HG03175 (cell line): ENCODE measurements at regions not wholly inside any gene's neighbourhood (a gene's known extent, or its start where the extent isn't known, plus 50 kb on each side); places are given as distances from the start of the nearest gene placed in this dataset.

Experiments used
- ATAC-seq: cut with Tn5 transposase; IDR thresholded peaks from one replicate; pipeline ENCODE4 v1.9.1; 2021; ENCODE audit warnings: mild to moderate bottlenecking, moderate library complexity; ENCODE audit not compliant: unreplicated experiment

DNA sequence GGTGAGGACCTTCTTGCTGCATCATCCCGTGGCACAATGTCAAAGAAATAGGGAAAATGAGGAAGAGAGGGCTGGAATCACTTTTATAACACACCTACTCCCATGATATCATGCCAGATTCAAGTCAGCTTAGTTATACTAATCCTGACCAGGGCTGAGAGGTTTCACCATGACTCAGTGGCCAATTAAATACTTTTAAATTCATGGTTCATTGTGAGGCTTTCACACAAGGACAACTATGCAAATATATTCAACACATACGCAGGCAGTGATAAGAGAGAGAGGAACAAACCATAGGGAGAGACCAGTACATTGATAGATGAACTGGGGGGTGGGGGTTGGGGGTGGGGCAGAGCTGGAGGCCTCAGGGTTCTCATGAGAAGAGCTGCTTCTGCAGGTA, 313.1 kb downstream of the LRFN2 start:
- ATAC-seq = no peak

DNA sequence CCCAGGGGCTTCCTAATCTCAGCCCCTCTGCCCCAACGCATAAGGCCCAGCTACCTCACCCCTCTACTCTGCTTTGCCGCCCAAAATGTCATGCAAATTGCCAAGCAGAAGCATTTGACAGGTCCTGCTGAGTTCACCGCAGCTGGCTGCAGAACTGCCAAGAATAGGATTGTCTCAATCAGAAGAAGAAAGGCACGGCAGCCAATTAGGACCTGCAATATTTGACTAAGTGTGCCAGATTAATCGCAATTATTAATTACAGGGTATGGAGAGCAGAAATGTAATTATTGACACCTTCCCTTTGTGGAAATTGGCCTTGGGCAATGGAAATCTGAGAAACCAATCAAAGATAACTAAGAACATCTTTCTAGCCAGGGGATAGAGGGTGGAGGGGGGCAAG, 318.6 kb downstream of the LRFN2 start:
- no peak for ATAC-seq

DNA sequence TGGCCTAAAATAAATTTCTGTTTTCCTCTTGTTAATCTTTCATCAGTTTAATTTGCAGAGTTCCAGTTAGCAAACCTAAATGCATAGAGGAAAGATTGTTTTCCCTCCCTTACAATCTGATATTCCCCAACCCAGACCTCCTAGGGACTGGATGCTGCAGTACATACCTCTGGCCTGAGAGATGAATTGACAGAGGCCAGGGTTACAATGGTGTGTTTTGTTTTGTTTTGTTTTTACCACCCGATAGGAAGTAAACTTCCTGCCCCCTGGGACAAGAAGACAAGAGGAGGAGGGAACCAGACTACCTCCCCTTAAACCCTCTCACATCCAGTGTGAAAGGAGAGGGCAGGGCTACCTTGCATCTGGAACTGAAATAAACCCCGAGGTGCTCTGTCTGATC, 319.0 kb downstream of the LRFN2 start:
- ATAC-seq = no peak

DNA sequence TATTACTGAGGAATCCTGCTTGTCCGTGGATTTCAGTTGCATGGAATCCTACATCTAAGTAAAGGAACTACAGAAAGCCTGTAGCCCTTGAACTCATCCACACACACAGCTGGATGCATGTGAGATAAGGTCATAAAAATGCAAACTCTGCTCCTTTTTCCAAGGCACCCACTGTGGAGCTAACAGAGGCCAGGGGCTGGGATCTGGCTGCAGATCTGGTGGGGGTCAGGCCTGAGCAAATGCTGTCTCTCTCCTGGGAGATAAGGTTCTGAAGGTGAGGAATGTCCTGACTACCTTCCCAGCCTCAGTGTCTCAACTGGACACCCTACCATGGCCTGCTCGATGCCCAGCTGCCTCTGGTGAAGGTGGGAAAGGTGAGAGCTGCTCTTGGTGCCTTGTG, 321.5 kb downstream of the LRFN2 start:
- ATAC-seq = no peak

DNA sequence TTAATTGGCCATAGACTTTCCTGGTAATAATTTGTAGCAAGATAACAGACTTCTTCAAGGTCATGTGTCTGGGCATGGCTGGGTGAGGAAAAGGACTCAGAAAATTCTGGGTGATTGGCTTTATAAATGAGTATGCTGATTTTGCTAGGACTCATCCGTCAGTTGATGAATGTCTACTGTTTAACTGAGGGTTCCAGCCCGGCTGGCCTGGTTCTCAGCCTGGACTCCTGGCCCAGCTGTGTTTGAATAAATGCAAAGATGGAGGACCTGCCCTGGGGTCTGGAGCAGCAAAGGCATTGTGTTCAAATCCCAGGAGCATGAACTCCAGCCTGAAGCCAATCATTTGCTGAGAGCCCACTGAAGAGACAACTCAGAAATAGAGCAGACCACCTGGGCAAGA, 323.2 kb downstream of the LRFN2 start:
- ATAC-seq = no peak

DNA sequence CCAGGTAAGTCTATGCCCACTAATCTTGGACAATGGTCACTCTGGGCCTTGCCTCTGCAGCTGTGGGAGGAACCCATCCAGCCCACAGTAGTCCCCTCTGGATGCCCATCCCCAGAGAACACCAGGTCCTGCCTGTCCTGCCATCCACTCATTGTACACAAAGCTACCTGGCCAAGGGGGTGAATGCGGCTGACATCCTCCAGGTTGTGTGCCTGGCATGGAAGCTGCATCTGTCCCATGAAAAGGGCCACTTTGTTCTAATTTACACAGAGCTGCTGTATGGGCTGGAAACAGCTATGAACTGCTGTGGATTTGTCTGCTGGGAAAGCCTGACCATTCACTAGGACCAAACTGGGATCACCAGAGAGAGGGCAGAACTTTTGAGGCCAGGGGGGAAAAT, 324.8 kb downstream of the LRFN2 start:
- ATAC-seq = no peak

DNA sequence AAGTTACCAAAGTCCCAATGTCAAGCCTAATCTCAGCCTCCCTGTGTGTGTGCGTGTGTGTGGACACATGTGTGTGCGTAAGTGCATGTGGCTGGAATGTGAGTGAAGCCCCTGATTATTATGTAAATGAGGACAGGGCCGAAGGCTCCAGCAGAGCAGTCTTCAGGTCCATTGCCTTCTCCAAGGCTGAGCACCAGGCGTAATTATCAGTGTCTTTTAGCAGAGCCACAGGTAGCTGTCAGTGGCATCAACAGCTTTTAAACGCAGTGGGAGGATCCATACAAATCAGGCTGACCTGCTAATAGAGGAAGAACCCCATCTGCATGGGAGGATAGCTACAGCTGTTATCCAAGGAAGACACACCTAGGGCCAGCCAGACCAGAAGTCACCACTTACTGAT, 324.3 kb upstream of the MOCS1 start:
- ATAC-seq = no peak

DNA sequence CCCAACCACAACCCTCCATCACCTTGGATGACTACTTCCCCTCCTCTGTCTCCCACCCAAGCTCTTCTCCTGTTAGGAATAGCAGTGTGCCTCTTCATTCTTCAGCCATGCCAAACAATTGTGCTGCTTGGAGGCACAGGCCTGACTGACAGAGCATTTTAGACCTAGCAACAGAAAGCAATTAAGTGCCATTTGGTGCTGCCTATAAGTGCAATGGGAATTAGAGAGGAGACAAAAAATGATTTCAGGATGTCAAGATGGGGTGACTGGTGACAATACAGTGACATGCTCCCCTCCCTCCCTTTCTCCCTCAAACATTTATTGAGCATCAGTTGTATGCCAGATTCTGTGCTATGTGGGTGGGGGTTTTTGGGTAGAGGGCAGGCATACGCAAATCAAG, 322.6 kb upstream of the MOCS1 start:
- ATAC-seq = no peak

DNA sequence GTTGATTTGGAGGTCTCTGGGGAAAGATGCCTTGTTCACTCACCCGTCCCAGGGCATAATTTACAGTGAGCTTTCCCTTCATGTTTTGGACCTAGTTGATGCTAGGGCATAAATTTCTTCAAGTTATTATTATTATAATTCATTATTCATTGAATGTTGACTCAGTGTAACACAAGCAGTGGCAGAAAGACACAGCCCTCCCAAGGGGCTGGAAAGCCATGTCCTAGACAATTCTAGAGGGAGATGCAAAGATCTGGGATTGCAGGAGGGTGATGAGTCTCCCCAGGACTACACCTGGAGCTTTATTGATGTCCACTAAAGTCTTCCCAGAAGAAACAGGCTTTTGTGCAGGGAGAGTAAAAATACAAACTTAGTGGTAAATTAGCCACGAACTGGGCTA, 322.0 kb upstream of the MOCS1 start:
- ATAC-seq = no peak

DNA sequence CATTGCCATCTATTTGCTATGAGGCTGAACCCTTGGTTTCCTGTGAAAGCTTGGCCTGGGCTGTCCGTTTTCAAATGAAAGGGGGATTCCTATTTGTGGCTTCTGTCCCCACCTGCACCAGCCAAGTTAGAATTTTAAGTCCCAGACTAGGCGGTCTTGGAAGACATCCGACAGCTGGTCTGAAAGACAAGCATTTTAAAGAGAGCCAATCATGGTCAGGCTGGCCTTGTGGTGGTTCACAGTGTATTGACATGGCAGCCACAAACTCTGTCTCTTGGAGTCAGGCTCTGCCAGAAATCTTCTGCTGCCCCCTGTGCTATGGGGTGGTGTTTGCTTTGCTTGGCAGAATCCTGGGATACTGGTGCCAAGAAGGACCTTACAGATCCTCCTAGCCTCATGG, 319.2 kb upstream of the MOCS1 start:
- no peak for ATAC-seq

DNA sequence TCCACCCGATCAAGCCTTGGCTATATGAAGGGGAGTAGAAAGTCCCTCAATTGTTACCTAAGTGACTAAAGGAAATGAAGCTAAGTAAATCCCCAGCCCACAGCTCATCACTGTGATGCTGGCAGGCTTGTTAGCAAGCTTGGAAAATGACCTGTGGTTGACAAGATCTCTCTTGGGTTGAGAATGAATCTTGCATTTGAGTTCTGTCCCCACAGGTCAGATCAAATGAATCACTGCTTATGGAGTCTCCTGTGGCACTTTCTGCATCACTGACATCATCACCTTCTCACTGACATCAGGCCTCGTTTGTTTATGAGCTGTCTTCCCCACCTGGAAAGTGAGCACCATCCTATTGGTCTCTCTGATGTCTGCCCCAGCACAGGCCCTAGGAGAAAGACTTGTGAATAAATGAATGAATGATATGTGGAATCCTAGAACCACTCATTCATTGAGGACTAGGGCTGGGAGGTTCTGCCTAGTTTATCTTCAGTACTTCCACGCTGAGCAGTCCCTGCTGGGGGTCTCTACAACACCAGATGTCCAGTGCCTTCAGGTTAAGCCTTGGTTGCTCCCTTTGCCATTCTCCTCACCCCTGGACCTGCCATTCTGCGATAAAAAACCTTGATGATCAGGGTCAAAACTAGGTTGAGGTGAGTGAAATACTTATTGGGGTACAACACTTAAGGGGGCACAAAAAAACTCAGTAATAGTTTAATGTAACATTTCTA, 318.4 kb upstream of the MOCS1 start:
- no peak for ATAC-seq

DNA sequence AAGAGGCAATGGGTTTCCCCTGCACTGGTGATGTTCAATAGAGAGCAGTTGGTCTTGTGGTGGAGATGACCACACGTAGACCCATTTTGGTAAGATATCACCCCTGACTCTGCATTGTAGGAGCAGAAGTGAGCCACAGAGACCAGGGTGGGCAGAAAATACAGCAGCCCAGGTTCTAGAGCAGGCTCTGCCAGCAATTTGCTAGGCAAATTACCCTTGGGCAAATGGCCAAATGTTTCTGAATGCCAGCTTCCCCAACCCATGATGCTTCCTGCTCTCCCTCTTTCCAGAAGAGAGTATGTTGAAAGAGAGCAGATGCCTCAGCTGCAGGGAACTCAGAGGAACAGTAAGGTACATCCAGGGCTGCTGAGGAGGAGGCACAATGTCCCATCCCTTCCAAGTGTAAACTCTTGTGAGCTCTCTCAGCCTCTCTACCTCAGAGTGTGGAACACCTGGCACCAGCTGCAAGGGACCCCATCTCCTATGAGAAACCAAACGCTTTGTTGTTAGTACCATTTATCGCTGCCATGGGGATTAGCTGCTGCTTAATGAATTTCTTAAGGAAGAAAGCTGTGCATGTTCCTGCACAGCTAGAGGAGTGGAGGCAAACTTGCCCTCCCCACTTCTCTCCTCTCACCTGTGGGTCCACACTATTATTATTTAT, 317.5 kb upstream of the MOCS1 start:
- ATAC-seq = no peak

DNA sequence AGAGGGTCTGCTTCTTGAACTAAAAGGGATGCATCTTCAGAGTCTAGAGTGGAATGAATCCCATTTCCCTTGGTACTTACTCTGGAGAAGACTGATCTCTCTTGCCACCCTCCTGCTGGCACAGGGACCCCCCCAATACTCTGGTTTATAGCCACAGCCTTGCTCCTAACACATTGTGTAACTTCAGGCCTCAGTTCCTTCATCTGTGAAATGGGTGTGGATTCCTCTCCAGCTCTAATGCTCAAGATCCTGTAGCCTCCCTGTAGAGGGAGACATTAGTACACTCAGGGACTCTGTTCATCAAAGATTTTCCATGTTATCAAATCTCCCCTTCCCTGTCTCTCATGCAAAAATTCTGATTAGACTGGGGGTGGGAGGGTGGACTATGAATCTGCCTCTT, 315.7 kb upstream of the MOCS1 start:
- ATAC-seq = no peak

DNA sequence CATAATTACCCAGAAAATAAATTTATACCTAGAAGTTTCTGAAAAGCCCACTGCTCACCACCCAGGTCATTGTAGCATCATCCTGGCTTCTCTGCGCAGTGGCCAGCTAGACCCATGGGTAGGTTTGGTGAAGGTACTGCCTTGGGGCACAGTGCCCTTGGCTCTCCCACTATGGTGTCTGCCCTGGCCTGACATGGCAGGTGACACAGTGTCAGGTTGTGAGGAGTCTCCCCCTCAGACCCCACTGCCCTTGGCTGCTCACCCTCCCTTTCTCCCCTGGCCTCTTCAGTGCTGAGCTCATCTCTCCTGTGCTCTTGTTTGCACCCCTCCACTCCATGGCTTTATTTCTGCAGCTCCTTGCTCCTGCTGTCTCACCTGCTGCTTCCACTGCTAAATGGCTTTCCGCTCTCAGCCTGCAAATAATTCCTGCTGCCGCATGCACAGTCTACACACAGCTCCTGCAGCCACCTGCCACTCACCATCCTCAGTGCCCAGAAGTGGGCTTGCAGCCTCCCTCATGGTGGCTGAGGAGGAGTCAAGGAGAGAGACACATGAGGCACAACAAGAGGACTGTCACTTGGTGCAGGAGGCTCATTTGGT, 313.4 kb upstream of the MOCS1 start:
- no peak for ATAC-seq

DNA sequence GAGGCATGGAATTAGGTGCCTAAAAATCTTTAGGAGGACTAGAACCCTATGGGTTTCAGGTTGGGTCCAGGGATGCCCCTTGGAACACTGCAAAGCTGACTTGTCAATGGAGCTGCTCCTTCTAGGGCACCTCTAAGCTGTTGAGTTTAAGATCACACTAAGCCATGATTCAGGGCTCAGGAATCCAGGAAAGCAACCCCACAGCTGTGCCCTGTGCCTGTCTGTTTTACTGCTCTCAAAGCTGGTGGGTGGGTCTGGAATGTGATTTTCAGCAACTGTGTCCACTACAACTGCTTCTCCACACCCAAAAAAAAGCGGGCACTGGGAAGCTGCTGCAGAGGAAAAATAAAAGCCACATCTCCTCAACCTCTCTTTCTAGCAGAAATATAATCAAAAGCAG, 310.4 kb upstream of the MOCS1 start:
- no peak for ATAC-seq

DNA sequence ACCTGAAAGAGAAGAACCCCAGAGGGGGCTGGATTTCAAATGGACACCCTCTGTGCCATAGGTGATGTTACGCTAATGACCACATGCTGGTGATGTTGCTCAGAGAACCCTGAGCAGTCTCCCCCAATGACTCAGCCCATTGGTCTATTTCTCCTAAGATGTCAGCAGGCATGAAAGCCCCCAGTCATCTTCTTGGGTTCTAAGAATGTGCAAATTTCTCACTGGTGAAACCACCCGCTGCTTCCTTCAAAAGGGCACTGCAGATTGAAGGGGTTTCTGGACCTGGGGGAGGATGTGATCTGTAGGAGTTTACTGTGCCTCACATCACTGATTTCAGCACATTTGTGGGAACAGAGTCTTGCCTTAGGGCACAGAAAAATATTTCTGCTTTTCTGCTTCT, 298.4 kb upstream of the MOCS1 start:
- no peak for ATAC-seq

DNA sequence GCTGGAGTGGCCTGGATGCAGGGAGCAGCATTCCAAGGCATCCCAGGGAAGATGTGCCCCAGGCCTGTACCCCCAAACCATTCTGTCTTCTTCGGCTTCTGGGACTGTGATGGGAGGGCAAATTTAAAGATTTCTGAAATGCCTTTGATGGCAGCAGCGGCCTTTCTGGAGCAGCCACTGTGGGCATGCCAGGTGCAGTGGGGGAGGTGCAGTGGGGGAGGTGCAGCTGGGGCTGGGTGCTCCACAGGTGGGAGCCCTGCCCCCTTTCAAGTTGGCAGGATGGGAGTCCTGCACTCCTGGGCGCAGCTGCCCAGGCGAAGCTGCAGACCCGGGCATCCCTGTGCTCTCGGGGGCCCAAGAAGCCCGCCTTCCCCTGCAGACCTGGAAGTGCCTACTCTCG, 293.5 kb upstream of the MOCS1 start:
- ATAC-seq = no peak

DNA sequence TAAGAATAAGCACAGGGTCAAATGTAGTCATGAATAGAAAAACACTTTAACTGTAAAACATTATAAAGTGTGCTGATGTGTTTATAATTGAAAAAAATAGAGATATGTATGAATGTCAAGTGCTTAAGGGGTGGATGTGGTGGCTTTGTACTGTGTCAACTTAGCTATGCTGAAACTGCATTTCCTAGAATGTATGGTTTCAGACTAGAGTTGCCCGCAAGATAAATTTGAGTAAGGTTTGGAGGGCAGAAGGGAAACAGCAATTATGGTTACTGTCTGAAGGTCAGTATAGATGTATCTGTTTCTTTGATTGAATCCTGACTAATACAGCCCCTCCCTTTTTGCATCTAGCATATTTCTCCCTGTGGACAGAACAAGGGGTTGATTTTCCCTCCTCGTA, 288.1 kb upstream of the MOCS1 start:
- no peak for ATAC-seq

DNA sequence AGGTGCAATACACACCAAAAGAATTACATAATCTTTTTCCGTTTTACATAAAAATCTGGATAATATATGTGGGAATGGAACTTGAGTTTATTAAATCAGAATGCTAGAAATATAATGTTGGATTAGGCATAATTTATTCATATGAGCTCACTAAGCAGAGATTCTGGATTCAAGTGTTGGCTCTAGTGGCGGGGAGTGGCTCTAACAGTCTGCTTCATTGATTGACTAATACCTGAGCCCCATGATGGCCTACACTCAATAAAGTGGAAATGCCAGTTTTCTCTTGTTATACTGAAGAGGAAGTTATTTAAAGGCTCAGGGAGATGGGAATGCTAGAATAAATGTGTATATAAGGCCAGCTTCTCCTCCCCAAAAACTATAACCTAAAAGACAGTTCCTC, 285.5 kb upstream of the MOCS1 start:
- no peak for ATAC-seq

DNA sequence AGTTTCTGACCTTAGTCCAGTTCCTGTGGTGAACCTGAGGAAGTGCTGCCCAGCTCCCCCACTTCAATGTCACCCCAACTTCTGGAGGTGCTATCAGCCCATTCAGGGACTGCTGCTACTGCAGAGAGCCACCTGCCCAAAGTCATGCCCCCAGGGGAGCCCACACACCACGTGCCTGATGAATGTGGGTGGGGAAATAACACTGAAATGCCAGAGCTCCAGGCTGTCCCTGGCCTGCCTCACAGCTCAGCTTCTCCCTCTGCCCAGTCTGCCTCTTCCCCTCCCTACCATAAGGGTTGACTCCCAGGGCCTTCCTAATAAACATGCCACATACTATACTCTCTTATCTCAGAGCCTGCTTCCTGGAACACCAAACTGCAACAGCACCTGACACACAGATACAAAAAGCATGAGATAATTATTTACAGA, 276.4 kb upstream of the MOCS1 start:
- no peak for ATAC-seq

DNA sequence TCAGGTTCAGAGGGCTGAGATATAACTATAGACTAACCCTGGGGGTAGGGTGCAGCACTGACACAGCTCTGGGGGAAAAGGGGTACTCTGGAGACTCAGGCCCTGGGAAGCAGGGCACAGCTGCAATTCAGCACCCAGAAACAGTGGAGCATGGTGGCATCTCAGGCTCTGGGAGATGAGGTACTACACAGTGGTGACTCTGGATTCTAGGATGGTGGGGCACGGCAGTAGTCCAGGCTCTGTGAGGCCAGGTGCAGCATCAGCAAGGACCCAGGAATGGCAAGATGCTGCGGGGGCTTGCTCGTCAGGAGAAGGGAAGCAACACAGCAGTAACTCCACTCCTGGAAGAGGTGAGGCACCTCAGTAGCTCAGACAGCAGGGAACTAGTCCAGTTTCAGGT, 271.5 kb upstream of the MOCS1 start:
- ATAC-seq = no peak

DNA sequence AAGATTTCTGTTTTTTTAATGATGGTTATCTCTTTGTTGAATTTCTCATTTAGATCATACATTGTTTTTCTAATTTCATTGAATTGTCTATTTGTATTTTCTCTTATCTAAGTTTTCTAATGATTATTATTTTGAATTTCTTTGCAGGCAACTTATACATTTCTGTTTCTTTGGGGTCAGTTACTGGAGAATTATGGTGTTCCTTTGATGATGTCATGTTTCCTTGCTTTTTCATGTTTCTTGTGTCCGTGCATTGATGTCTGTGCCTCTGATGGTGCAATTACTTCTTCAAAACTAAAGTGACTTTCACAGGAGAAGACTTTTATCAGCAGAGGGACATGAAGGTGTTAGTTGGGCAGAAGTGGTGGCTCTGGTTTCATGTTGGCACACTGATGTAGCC, 270.7 kb upstream of the MOCS1 start:
- no peak for ATAC-seq

DNA sequence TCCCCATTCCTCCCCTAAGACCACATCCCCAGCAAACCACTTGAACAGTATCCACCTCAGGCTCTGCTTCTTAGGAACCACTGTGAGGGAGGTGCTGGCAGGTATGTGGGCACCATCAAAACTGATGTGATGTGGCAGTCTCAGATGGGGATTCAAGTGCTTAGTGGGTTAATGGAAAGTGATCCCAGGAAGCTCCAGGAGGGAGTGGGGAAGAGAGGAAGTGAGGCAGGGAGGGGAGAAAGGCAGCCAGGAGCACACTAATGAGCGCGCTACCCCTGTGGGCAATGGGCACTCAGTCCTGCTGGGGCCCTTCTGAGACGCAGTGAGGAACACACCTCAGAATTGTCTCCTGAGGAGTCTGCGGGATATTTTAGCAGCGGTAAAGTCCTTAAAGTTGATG, 263.1 kb upstream of the MOCS1 start:
- no peak for ATAC-seq
